NT2/D1 (cell line): ENCODE measurements at regions not wholly inside any gene's neighbourhood (a gene's known extent, or its start where the extent isn't known, plus 50 kb on each side); places are given as distances from the start of the nearest gene placed in this dataset.

Experiments used
- DNase-seq: peaks from one replicate; pipeline ENCODE4 v3.0.0-alpha.2; 2011; ENCODE audit warnings: low read depth, low spot score
- H3K27me3 ChIP-seq: 2 replicates; pipeline ENCODE4 v1.6.0; 2011; ENCODE audit warnings: mild to moderate bottlenecking; ENCODE audit not compliant: insufficient read length, insufficient read depth
- H3K36me3 ChIP-seq: 2 replicates; pipeline ENCODE4 v1.6.1; 2011; ENCODE audit warnings: mild to moderate bottlenecking, low read length, mixed read lengths; ENCODE audit not compliant: insufficient read depth, insufficient read length
- H3K4me1 ChIP-seq: 2 replicates; pipeline ENCODE4 v1.5.1; 2011; ENCODE audit not compliant: insufficient read depth, insufficient read length
- H3K4me3 ChIP-seq: 2 replicates; pipeline ENCODE4 v1.5.1; 2011; ENCODE audit warnings: low read depth; ENCODE audit not compliant: insufficient read length
- H3K9ac ChIP-seq: 2 replicates; pipeline ENCODE4 v1.6.0; 2011; ENCODE audit warnings: low read depth; ENCODE audit not compliant: insufficient read length
- H3K9me3 ChIP-seq: 2 replicates; pipeline ENCODE4 v1.5.1; 2011; ENCODE audit warnings: mild to moderate bottlenecking, low read length; ENCODE audit not compliant: insufficient read depth
- SUZ12 ChIP-seq: IDR thresholded peaks from 2 replicates; pipeline ENCODE4 v1.6.1; 2011; ENCODE audit not compliant: insufficient read length, insufficient read depth; ENCODE audit errors: extremely low read depth
- YY1 ChIP-seq: IDR thresholded peaks from 2 replicates; pipeline ENCODE4 v1.6.1; 2011; ENCODE audit not compliant: insufficient read length, insufficient read depth
- ZNF274 ChIP-seq: IDR thresholded peaks from 2 replicates; pipeline ENCODE4 v1.6.1; 2011; ENCODE audit warnings: mild to moderate bottlenecking, low read depth, low read length

DNA sequence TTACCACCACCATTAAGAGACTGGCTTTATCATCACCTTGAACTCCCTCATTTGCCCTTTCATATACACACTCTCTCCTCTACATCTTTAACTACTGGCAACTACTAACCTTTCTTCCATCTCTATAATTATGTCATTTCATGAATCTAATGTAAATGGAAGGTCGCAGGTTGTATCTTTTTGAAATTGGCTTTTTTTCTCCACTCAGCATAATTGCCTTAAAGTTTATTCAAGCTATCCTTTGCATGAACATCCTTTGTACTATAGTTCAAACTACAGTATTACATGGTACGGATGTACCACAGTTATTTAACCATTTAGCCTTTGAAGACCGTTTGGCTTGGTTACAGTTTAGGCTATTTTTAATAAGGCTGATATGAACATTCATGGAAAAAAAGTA lies 129.5 kb upstream of the ZNF804A start:
- H3K27me3 ChIP-seq, result no peaks in the 10 kb centered on the region
- no peaks in the 10 kb centered on the region for H3K36me3 ChIP-seq
- DNase-seq, result no peak
- no peaks in the 10 kb centered on the region for H3K9me3 ChIP-seq
- H3K4me3 ChIP-seq, result no peak overlapping the region
- H3K9ac ChIP-seq, result no peak overlapping the region
- TF ChIP-seq SUZ12 (no peak), ZNF274 (no peak), YY1 (no peak)
- H3K4me1 ChIP-seq, result no peaks in the 10 kb centered on the region

DNA sequence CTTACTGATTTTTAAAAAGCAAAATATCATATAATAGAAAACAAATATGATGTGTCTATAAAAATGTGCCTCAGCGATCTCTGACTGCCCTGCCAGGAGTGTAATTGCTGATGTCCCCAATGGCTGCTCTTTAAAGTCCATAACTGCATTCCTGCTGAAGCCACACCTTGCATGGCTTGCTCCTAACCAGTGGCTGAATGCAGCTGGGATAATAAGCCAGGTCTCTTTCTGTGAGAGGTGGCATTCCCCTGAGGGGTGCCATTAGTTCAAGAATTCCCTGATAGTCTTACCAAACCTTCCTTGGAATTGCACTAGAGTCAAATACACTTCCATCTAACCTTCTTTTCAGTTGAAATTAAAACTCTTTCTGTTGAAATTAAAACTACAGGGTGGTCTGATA lies 125.8 kb upstream of the ZNF804A start:
- H3K9ac ChIP-seq, result no peak overlapping the region
- no peak for TF ChIP-seq YY1
- TF ChIP-seq SUZ12, result no peak

DNA sequence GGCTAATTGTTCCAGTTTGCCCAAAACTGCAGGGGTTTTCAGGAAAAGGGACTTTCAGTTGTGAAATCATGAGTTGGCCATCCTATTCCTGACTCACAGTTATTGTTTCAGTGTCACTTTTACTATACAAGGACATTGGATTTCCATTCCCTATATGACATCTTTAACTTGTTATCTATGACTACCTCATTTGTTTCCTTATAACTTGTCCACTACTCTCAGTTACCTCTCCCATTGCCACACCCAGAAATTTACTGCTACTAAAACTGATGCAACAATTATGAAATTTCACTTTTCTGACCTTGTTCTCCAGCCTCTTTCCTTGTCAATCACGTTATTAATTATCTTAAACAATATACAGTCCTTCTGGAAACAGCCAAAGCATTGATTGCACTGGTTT lies 116.5 kb upstream of the ZNF804A start:
- no peak overlapping the region for H3K9ac ChIP-seq
- no peaks in the 10 kb centered on the region for H3K4me1 ChIP-seq
- no peaks in the 10 kb centered on the region for H3K27me3 ChIP-seq
- no peaks in the 10 kb centered on the region for H3K9me3 ChIP-seq
- TF ChIP-seq SUZ12 (no peak), ZNF274 (no peak), YY1 (no peak)
- H3K36me3 ChIP-seq, result no peaks in the 10 kb centered on the region
- no peak for DNase-seq
- H3K4me3 ChIP-seq, result no peak overlapping the region

More for the DNA sequence above, 125.8 kb upstream of the ZNF804A start:
- Histone ChIP-seq H3K27me3 (no peaks in the 10 kb centered on the region), H3K9me3 (no peaks in the 10 kb centered on the region), H3K4me3 (no peak overlapping the region), H3K4me1 (no peaks in the 10 kb centered on the region), H3K36me3 (no peaks in the 10 kb centered on the region)
- DNase-seq, result no peak

DNA sequence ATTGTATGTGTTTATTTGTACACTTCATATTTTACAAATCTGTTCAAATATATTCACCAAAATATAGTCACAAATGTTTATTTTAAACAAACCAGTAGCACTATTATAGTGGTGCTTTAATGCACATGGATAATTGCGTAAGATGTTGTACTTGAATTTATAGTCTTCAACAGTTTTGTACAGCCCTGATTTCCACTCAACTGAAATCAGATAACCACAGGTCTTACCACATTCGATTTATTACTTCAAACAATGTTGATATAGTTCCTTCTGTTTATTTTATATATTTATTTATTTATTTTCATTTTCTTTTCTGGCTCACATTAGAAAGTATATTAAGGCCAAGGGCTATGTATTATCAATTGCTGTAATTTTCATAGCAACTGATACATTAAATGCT lies 99.4 kb upstream of the ZNF804A start:
- H3K4me3 ChIP-seq, result no peak overlapping the region
- H3K27me3 ChIP-seq, result no peaks in the 10 kb centered on the region
- DNase-seq, result no peak
- no peaks in the 10 kb centered on the region for H3K4me1 ChIP-seq
- TF ChIP-seq ZNF274 (no peak), SUZ12 (no peak), YY1 (no peak)
- no peak overlapping the region for H3K9ac ChIP-seq
- no peaks in the 10 kb centered on the region for H3K9me3 ChIP-seq
- H3K36me3 ChIP-seq, result no peaks in the 10 kb centered on the region

DNA sequence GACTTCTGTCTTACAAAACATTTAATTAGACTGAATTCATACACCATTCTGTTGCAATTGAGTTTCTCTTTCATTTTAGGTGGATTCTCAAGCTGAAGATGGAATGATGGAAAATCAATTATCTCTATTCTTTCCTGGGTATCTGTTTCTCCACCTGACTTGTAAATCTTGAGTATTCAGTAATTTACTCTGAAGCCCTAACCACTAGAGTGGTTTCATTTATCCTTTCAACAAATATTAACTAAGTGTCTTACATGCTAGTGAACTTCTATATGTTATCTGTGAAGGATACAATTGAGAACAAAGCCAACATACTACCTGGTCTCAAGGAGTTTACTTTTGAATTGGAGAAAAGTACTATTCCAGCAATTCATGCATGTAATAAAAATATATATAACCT lies 94.1 kb upstream of the ZNF804A start:
- no peak overlapping the region for H3K4me3 ChIP-seq
- TF ChIP-seq ZNF274, result no peak
- no peak for TF ChIP-seq SUZ12
- TF ChIP-seq YY1, result no peak
- DNase-seq, result no peak

DNA sequence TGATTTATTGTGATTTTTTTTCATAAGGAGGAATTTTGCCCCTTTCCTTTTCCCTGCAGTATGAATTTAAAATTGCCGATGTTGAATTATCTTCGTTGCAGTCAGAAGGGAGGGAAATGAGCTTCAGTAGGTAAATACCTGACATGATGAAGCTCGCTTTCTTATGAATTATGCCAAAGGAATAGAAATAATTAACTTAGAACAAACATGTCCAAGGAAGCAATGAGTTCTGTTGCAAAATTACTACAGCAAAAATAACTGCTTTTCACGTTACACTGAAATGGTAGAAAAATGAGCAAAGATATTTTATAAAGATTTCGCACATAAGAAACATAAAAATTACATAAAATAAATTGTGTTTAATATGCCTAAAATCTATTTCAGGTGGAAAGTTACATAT lies 91.1 kb upstream of the ZNF804A start:
- no peak for DNase-seq
- H3K27me3 ChIP-seq, result no peaks in the 10 kb centered on the region
- no peaks in the 10 kb centered on the region for H3K4me1 ChIP-seq
- H3K36me3 ChIP-seq, result no peaks in the 10 kb centered on the region
- no peak overlapping the region for H3K4me3 ChIP-seq
- H3K9ac ChIP-seq, result no peak overlapping the region
- H3K9me3 ChIP-seq, result no peaks in the 10 kb centered on the region; the same call in 1 of the 2 replicates
- TF ChIP-seq YY1 (no peak), ZNF274 (no peak), SUZ12 (no peak)

More for the DNA sequence above, 94.1 kb upstream of the ZNF804A start:
- no peaks in the 10 kb centered on the region for H3K9me3 ChIP-seq
- no peaks in the 10 kb centered on the region for H3K4me1 ChIP-seq
- H3K27me3 ChIP-seq, result no peaks in the 10 kb centered on the region
- H3K9ac ChIP-seq, result no peak overlapping the region
- H3K36me3 ChIP-seq, result no peaks in the 10 kb centered on the region

DNA sequence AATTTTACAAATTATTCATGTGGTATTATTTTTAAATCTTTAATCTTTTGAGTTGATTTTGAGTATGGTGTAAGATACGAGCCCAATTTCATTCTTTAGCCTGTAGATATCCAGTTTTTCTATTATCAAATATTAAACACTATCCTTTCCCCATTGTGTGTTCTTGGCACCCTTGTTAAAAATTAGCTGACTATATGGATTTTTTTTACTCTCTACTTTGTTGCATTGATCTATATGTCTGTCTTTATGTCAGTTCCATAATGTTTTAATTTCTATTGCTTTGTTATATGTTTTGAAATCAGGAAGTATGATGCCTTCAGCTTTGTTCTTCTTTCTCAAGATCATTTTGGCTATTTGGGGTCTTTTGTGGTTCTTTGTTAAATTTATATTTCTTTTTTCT lies 80.9 kb upstream of the ZNF804A start:
- H3K27me3 ChIP-seq, result no peaks in the 10 kb centered on the region
- H3K4me1 ChIP-seq, result no peaks in the 10 kb centered on the region
- no peaks in the 10 kb centered on the region for H3K36me3 ChIP-seq
- TF ChIP-seq YY1 (no peak), SUZ12 (no peak)
- H3K4me3 ChIP-seq, result no peak overlapping the region
- no peak overlapping the region for H3K9ac ChIP-seq
- no peaks in the 10 kb centered on the region for H3K9me3 ChIP-seq
- DNase-seq, result no peak

DNA sequence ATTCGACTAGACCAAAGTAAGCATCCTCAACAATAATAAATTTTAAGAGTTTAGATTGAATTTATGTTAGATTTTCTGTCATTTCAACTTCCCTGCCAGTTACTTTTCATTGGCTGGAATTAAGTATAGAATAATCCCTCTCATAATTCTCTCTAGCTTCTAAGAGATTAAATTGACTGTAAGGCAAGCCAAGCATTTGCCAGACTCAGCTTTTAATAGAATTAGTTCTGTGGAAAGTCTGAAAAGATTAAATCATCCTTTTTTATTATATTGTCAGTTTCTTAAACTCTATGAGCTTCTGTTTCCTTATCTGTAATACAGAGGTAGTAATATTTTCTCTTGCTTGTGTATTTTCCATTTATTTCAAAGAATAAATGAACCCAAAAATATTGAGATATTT lies 77.9 kb upstream of the ZNF804A start:
- no peaks in the 10 kb centered on the region for H3K36me3 ChIP-seq
- H3K4me3 ChIP-seq, result no peak overlapping the region
- no peaks in the 10 kb centered on the region for H3K9me3 ChIP-seq
- no peaks in the 10 kb centered on the region for H3K27me3 ChIP-seq
- DNase-seq, result no peak
- TF ChIP-seq ZNF274, result no peak
- TF ChIP-seq YY1, result no peak
- no peak for TF ChIP-seq SUZ12
- no peak overlapping the region for H3K9ac ChIP-seq
- no peaks in the 10 kb centered on the region for H3K4me1 ChIP-seq
